BLaER1 (cell line): ENCODE measurements at regions not wholly inside any gene's neighbourhood (a gene's known extent, or its start where the extent isn't known, plus 50 kb on each side); places are given as distances from the start of the nearest gene placed in this dataset.
A peak's percentile ranks its signal among the peaks of the same experiment; 100 is the strongest.

Source experiments
- H3K27ac ChIP-seq: shearing (Covaris generic); formaldehyde crosslinking; 2 replicates; pipeline ENCODE4 v1.8.1; 2022
- H3K27me3 ChIP-seq: shearing (Covaris generic); formaldehyde crosslinking; 2 replicates; pipeline ENCODE4 v1.8.1; 2022
- H3K36me3 ChIP-seq: shearing (Covaris generic); formaldehyde crosslinking; 2 replicates; pipeline ENCODE4 v1.8.1; 2022
- H3K4me1 ChIP-seq: shearing (Covaris generic); formaldehyde crosslinking; 2 replicates; pipeline ENCODE4 v1.8.1; 2022
- H3K4me2 ChIP-seq: shearing (Covaris generic); formaldehyde crosslinking; 2 replicates; pipeline ENCODE4 v1.8.1; 2022
- H3K4me3 ChIP-seq: shearing (Covaris generic); formaldehyde crosslinking; 2 replicates; pipeline ENCODE4 v1.8.1; 2022
- H3K9ac ChIP-seq: shearing (Covaris generic); formaldehyde crosslinking; 2 replicates; pipeline ENCODE4 v1.8.1; 2022
- H3K9me3 ChIP-seq: shearing (Covaris generic); formaldehyde crosslinking; 2 replicates; pipeline ENCODE4 v1.8.1; 2022
- H4K20me1 ChIP-seq: shearing (Covaris generic); formaldehyde crosslinking; 2 replicates; pipeline ENCODE4 v1.8.1; 2022
- Cebpa-rat ChIP-seq: shearing (Covaris generic); IDR thresholded peaks from 2 replicates; pipeline ENCODE4 v1.8.1; 2022

GRCh38 chrX:40174854-40175510, 77.2 kb upstream of the BCOR start:
- Histone ChIP-seq H3K4me3 (peak overlapping the region; percentile 73), H3K27me3 (no peaks in the 10 kb centered on the region), H3K4me2 (peak overlapping the region; percentile 82), H3K27ac (peak overlapping the region; percentile 99), H3K9me3 (peaks cover 50% of the 10 kb centered on the region), H3K9ac (peak overlapping the region; percentile 97), H4K20me1 (no peaks in the 10 kb centered on the region), H3K36me3 (no peaks in the 10 kb centered on the region), H3K4me1 (peaks cover 61% of the 10 kb centered on the region)
- TF ChIP-seq Cebpa-rat, result no peak

- Histone ChIP-seq H3K4me3 (peak overlapping the region; percentile 73), H4K20me1 (no peaks in the 10 kb centered on the region), H3K36me3 (no peaks in the 10 kb centered on the region), H3K9ac (peak overlapping the region; percentile 97), H3K27ac (peak overlapping the region; percentile 99), H3K9me3 (peaks cover 50% of the 10 kb centered on the region), H3K4me1 (peaks cover 61% of the 10 kb centered on the region), H3K4me2 (peak overlapping the region; percentile 82), H3K27me3 (no peaks in the 10 kb centered on the region)
- TF ChIP-seq Cebpa-rat, result no peak
Observed at GRCh38 chrX:40174001-40174853, 76.5 kb upstream of the BCOR start.

GRCh38 chrX:40173143-40174000, 75.6 kb upstream of the BCOR start:
- TF ChIP-seq Cebpa-rat, result no peak
- Histone ChIP-seq H3K4me2 (peak overlapping the region; percentile 82), H3K4me1 (peaks cover 60% of the 10 kb centered on the region), H3K9me3 (peaks cover 50% of the 10 kb centered on the region), H3K9ac (peak overlapping the region; percentile 97), H4K20me1 (no peaks in the 10 kb centered on the region), H3K27ac (peak overlapping the region; percentile 99), H3K4me3 (peak overlapping the region; percentile 73), H3K36me3 (no peaks in the 10 kb centered on the region), H3K27me3 (no peaks in the 10 kb centered on the region)

- peaks cover 60% of the 10 kb centered on the region for H3K4me1 ChIP-seq
- H4K20me1 ChIP-seq, result no peaks in the 10 kb centered on the region
- peaks cover 57% of the 10 kb centered on the region for H3K9me3 ChIP-seq
- H3K27me3 ChIP-seq, result no peaks in the 10 kb centered on the region
- peak overlapping the region; percentile 82 for H3K4me2 ChIP-seq
- no peaks in the 10 kb centered on the region for H3K36me3 ChIP-seq
- peak overlapping the region; percentile 99 for H3K27ac ChIP-seq
- peak overlapping the region; percentile 73 for H3K4me3 ChIP-seq
- no peak for TF ChIP-seq Cebpa-rat
- H3K9ac ChIP-seq, result peak overlapping the region; percentile 97
Observed at GRCh38 chrX:40172401-40173142, 74.8 kb upstream of the BCOR start.

GRCh38 chrX:40171513-40172400, 74.0 kb upstream of the BCOR start:
- Histone ChIP-seq H3K36me3 (no peaks in the 10 kb centered on the region), H3K4me3 (peak overlapping the region; percentile 73), H3K9ac (peak overlapping the region; percentile 97)

GRCh38 chrX:40170830-40171512, 73.2 kb upstream of the BCOR start:
- Histone ChIP-seq H3K27me3 (no peaks in the 10 kb centered on the region), H3K9me3 (peaks cover 54% of the 10 kb centered on the region), H4K20me1 (no peaks in the 10 kb centered on the region), H3K27ac (peak overlapping the region; percentile 99), H3K9ac (peak overlapping the region; percentile 97), H3K36me3 (no peaks in the 10 kb centered on the region), H3K4me3 (peak overlapping the region; percentile 73), H3K4me2 (peak overlapping the region; percentile 82), H3K4me1 (peaks cover 70% of the 10 kb centered on the region)
- no peak for TF ChIP-seq Cebpa-rat

More at GRCh38 chrX:40171513-40172400, 74.0 kb upstream of the BCOR start:
- TF ChIP-seq Cebpa-rat, result 0 out of 2 replicates have a peak, but pooled peaks have one; percentile 29
- H3K4me1 ChIP-seq, result peaks cover 63% of the 10 kb centered on the region
- peak overlapping the region; percentile 99 for H3K27ac ChIP-seq
- H4K20me1 ChIP-seq, result no peaks in the 10 kb centered on the region
- peaks cover 60% of the 10 kb centered on the region for H3K9me3 ChIP-seq
- no peaks in the 10 kb centered on the region for H3K27me3 ChIP-seq
- H3K4me2 ChIP-seq, result peak overlapping the region; percentile 82

- TF ChIP-seq Cebpa-rat, result no peak
- Histone ChIP-seq H3K36me3 (no peaks in the 10 kb centered on the region), H3K27ac (peak overlapping the region; percentile 99), H3K9ac (peak overlapping the region; percentile 97), H4K20me1 (no peaks in the 10 kb centered on the region), H3K4me3 (peak overlapping the region; percentile 53), H3K27me3 (no peaks in the 10 kb centered on the region), H3K4me2 (peak overlapping the region; percentile 82), H3K4me1 (peaks cover 86% of the 10 kb centered on the region), H3K9me3 (peaks cover 41% of the 10 kb centered on the region)
Observed at GRCh38 chrX:40169193-40170101, 71.7 kb upstream of the BCOR start.
